Endothelial cell of umbilical vein (primary cell): ENCODE measurements at regions not wholly inside any gene's neighbourhood (a gene's known extent, or its start where the extent isn't known, plus 50 kb on each side); places are given as distances from the start of the nearest gene placed in this dataset.

Experiments used
- BruUV-seq: library from RNA; stranded (reverse); fragments of 400-500 nt; replicated peaks from 2 replicates; lab custom pipeline; 2021; lab: Mats Ljungman, UMichigan
- CTCF ChIA-PET: fragments of 300-600, 350-600 bp; sonication (Branson Sonifier 250); formaldehyde crosslinking; loops from one replicate; lab custom pipeline; 2021; ENCODE audit warnings: antibody characterized with exemption, inconsistent platforms; lab: Charles Lee
- POLR2A ChIA-PET: fragments of 300-600, 350-600 bp; sonication (Branson Sonifier 250); formaldehyde crosslinking; loops from one replicate; lab custom pipeline; 2021; ENCODE audit warnings: antibody characterized with exemption, inconsistent platforms; lab: Charles Lee
- DNase-seq: peaks from one replicate; pipeline ENCODE4 v3.0.0-alpha.2; 2011; ENCODE audit warnings: low read depth, low spot score
- FAIRE-seq: peaks from 2 replicates; lab custom pipeline; 2011; peaks lifted over from hg19 to GRCh38; lab: Jason Lieb, UNC
- H2AFZ ChIP-seq: 2 replicates; pipeline ENCODE4 v1.6.0; 2012; ENCODE audit warnings: low read depth, low read length, control low read depth, inconsistent platforms
- H3K27ac ChIP-seq: 2 replicates; pipeline ENCODE4 v1.5.1; 2011; ENCODE audit warnings: low read depth, mild to moderate bottlenecking, control low read depth, low read length, moderate library complexity; ENCODE audit not compliant: insufficient read depth
- H3K27me3 ChIP-seq, 2 experiments: 2 replicates each; pipeline versions ENCODE4 v1.6.0 to v1.6.1; 2011; ENCODE audit warnings: low read length in 2 of 2, mixed read lengths in 1 of 2; ENCODE audit not compliant: control insufficient read depth in 2 of 2, insufficient read depth in 2 of 2
- H3K36me3 ChIP-seq, 2 experiments: 2 replicates in 1 of 2; 3 replicates in 1 of 2; pipeline ENCODE4 v1.5.1; 2011; ENCODE audit warnings: low read length in 2 of 2, mild to moderate bottlenecking in 1 of 2, moderate library complexity in 1 of 2; ENCODE audit not compliant: control insufficient read depth in 2 of 2, insufficient read depth in 2 of 2; ENCODE audit errors: extremely low read depth in 1 of 2
- H3K4me1 ChIP-seq: 3 replicates; pipeline ENCODE4 v1.5.1; 2011; ENCODE audit warnings: mild to moderate bottlenecking, low read length; ENCODE audit not compliant: control insufficient read depth, insufficient read depth; ENCODE audit errors: extremely low read depth
- H3K4me2 ChIP-seq: 2 replicates; pipeline ENCODE4 v1.6.1; 2011; ENCODE audit warnings: low read length, control low read depth, mixed read lengths; ENCODE audit not compliant: insufficient read depth
- H3K4me3 ChIP-seq, 3 experiments: fragments of 200-600 bp in 1 of 3; sonication (generic), shearing (Covaris generic) in 1 of 3; replicated peaks in 1 of 3; 2 replicates each; pipeline ENCODE4 v1.5.1; 2011 to 2016; ENCODE audit warnings: control low read depth in 3 of 3, low read length in 3 of 3, mild to moderate bottlenecking in 2 of 3, inconsistent platforms in 1 of 3, low read depth in 1 of 3, moderate library complexity in 1 of 3; ENCODE audit not compliant: insufficient read depth in 1 of 3
- H3K79me2 ChIP-seq: 2 replicates; pipeline ENCODE4 v1.6.0; 2012; ENCODE audit warnings: low read length, inconsistent platforms; ENCODE audit not compliant: control insufficient read depth, insufficient read depth
- H3K9ac ChIP-seq: replicated peaks from 2 replicates; pipeline ENCODE3; 2011; ENCODE audit warnings: low read length, control low read depth; ENCODE audit not compliant: insufficient read depth; ENCODE audit errors: extremely low read depth
- H3K9me1 ChIP-seq: replicated peaks from 3 replicates; pipeline ENCODE4 v1.6.0; 2011; ENCODE audit warnings: mild to moderate bottlenecking, low read length; ENCODE audit not compliant: control insufficient read depth, insufficient read depth; ENCODE audit errors: extremely low read depth
- H3K9me3 ChIP-seq: replicated peaks from 2 replicates; pipeline ENCODE4 v1.5.1; 2012; ENCODE audit warnings: low read length, inconsistent platforms; ENCODE audit not compliant: control insufficient read depth, insufficient read depth
- H4K20me1 ChIP-seq: replicated peaks from 2 replicates; pipeline ENCODE3; 2011; ENCODE audit warnings: mild to moderate bottlenecking, low read length; ENCODE audit not compliant: control insufficient read depth, insufficient read depth; ENCODE audit errors: extremely low read depth
- CTCF ChIP-seq, 2 donors: IDR thresholded peaks; 1 replicate in 1 of 2; 2 replicates in 1 of 2; pipeline ENCODE4 v1.5.1; 2011; ENCODE audit warnings: low read length in 2 of 2, mild to moderate bottlenecking in 2 of 2, moderate library complexity in 2 of 2, control low read depth in 1 of 2, inconsistent platforms in 1 of 2, low read depth in 1 of 2; ENCODE audit not compliant: insufficient read depth in 1 of 2; ENCODE audit errors: extremely low read depth in 1 of 2
- EZH2 ChIP-seq: IDR thresholded peaks from 2 replicates; pipeline ENCODE4 v1.6.1; 2012; ENCODE audit warnings: borderline replicate concordance, low read depth, mild to moderate bottlenecking, moderate library complexity, low read length, inconsistent platforms; ENCODE audit not compliant: severe bottlenecking
- FOS ChIP-seq: IDR thresholded peaks from 2 replicates; pipeline ENCODE4 v1.6.1; 2011; ENCODE audit warnings: mild to moderate bottlenecking, low read length, moderate library complexity, borderline replicate concordance; ENCODE audit not compliant: insufficient read depth
- GATA2 ChIP-seq: IDR thresholded peaks from 2 replicates; pipeline ENCODE4 v1.7.0; 2011; ENCODE audit warnings: low read depth, mild to moderate bottlenecking, moderate library complexity, mixed read lengths, low read length; ENCODE audit not compliant: insufficient read length, insufficient read depth
- JUN ChIP-seq: IDR thresholded peaks from 2 replicates; pipeline ENCODE4 v1.6.1; 2011; ENCODE audit warnings: borderline replicate concordance, low read depth; ENCODE audit not compliant: insufficient read length, insufficient read depth
- MYC ChIP-seq: IDR thresholded peaks from one replicate; pipeline ENCODE4 v1.6.1; 2011; ENCODE audit warnings: mild to moderate bottlenecking, low read depth, low read length
- POLR2A ChIP-seq: IDR thresholded peaks from 2 replicates; pipeline ENCODE4 v1.6.1; 2012; ENCODE audit warnings: low read depth, mild to moderate bottlenecking, control low read depth, low read length
- POLR2AphosphoS5 ChIP-seq: IDR thresholded peaks from 2 replicates; pipeline ENCODE4 v1.6.1; 2012; ENCODE audit warnings: low read depth, mild to moderate bottlenecking, control low read depth, low read length, moderate library complexity; ENCODE audit not compliant: insufficient read depth
- dilution Hi-C: fragments of 300-500 bp; cut with MboI; formaldehyde crosslinking; loops from one replicate; pipeline ENCODE4 v1.15.0; 2019; ENCODE audit warnings: low sequenced_read_pairs; ENCODE audit not compliant: extremely low pct_ligation_motif_present
- intact Hi-C: fragments of 100-400 bp; cut with micrococcal nuclease; formaldehyde crosslinking; loops from one replicate; pipeline ENCODE4 v1.10.0; 2022
- TF ChIP-seq, protein P1 (sequence below): IDR thresholded peaks from 2 replicates; pipeline ENCODE4 v1.6.1; 2011; ENCODE audit not compliant: insufficient read depth, insufficient read length

GRCh38 chr6:22362361-22362760, 65.5 kb upstream of the PRL start:
- POLR2A ChIA-PET = no interaction called here
- no TSS peak for BruUV-seq
- H3K9ac ChIP-seq = no peak overlapping the region

More at GRCh38 chr6:22362361-22362760, 65.5 kb upstream of the PRL start:
- TF ChIP-seq, protein P1, sequence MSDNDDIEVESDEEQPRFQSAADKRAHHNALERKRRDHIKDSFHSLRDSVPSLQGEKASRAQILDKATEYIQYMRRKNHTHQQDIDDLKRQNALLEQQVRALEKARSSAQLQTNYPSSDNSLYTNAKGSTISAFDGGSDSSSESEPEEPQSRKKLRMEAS = no peak
- no peak for TF ChIP-seq GATA2
- TF ChIP-seq POLR2AphosphoS5 = no peak
- no peak for TF ChIP-seq FOS
- no peak for TF ChIP-seq EZH2
- no peak for TF ChIP-seq JUN
- no peak for TF ChIP-seq POLR2A
- no peak for TF ChIP-seq MYC
- TF ChIP-seq CTCF (IDR thresholded peaks at IDR 0.05; ENCODE audit: extremely low read depth in 1 of 2, insufficient read depth in 1 of 2, low read depth in 1 of 2, low read length in 2 of 2) = no peak
- peaks cover 15% of the 10 kb centered on the region for H3K4me1 ChIP-seq
- dilution Hi-C loops (no loop called here), intact Hi-C loops (no loop called here)
- H3K4me3 ChIP-seq = no peak overlapping the region
- peak; percentile 42 for DNase-seq
- no peaks in the 10 kb centered on the region for H4K20me1 ChIP-seq
- CTCF ChIA-PET = no interaction called here
- H3K27ac ChIP-seq = no peak overlapping the region
- FAIRE-seq = no peak
- no peaks in the 10 kb centered on the region for H3K9me1 ChIP-seq
- no peaks in the 10 kb centered on the region for H3K27me3 ChIP-seq
- H3K4me2 ChIP-seq = no peak overlapping the region
- H2AFZ ChIP-seq = no peak overlapping the region
- no peaks in the 10 kb centered on the region for H3K9me3 ChIP-seq
- H3K36me3 ChIP-seq = no peaks in the 10 kb centered on the region
- no peaks in the 10 kb centered on the region for H3K79me2 ChIP-seq
